Hepatocyte (in vitro differentiated cells): ENCODE measurements at regions not wholly inside any gene's neighbourhood (a gene's known extent, or its start where the extent isn't known, plus 50 kb on each side); places are given as distances from the start of the nearest gene placed in this dataset.
A peak's percentile ranks its signal among the peaks of the same experiment; 100 is the strongest.

Experiments used
- DNase-seq: peaks from one replicate; pipeline ENCODE4 v3.0.0-alpha.2; 2016; ENCODE audit warnings: low spot score
- H2AFZ ChIP-seq: fragments of 200-600 bp; sonication (generic); 2 replicates; pipeline ENCODE4 v1.6.0; 2016; ENCODE audit warnings: antibody characterized with exemption, mild to moderate bottlenecking
- H3K27ac ChIP-seq: fragments of 200-600 bp; sonication (generic); 2 replicates; pipeline ENCODE4 v1.5.1; 2016; ENCODE audit warnings: mild to moderate bottlenecking
- H3K27me3 ChIP-seq: fragments of 200-600 bp; sonication (generic); 2 replicates; pipeline ENCODE4 v1.6.1; 2016
- H3K36me3 ChIP-seq: fragments of 200-600 bp; sonication (generic); replicated peaks from 2 replicates; pipeline ENCODE4 v1.5.1; 2016; ENCODE audit warnings: low read depth; ENCODE audit not compliant: insufficient read depth
- H3K4me1 ChIP-seq: fragments of 200-600 bp; sonication (generic); 2 replicates; pipeline ENCODE4 v1.5.1; 2016; ENCODE audit warnings: mild to moderate bottlenecking, moderate library complexity; ENCODE audit not compliant: insufficient read depth
- H3K4me2 ChIP-seq: fragments of 200-600 bp; sonication (generic); 2 replicates; pipeline ENCODE4 v1.6.0; 2016
- H3K4me3 ChIP-seq: fragments of 200-600 bp; sonication (generic); 2 replicates; pipeline ENCODE4 v1.5.1; 2016; ENCODE audit warnings: mild to moderate bottlenecking
- H3K79me2 ChIP-seq: fragments of 200-600 bp; sonication (generic); 2 replicates; pipeline ENCODE4 v1.6.0; 2017; ENCODE audit warnings: mild to moderate bottlenecking
- H3K9me2 ChIP-seq: fragments of 200-600 bp; sonication (generic); replicated peaks from 2 replicates; pipeline ENCODE4 v1.6.0; 2017; ENCODE audit warnings: mild to moderate bottlenecking; ENCODE audit not compliant: insufficient read depth
- H3K9me3 ChIP-seq: fragments of 200-600 bp; sonication (generic); 2 replicates; pipeline ENCODE4 v1.5.1; 2016; ENCODE audit warnings: low read depth, mild to moderate bottlenecking
- H4K20me1 ChIP-seq: fragments of 200-600 bp; sonication (generic); 2 replicates; pipeline ENCODE4 v1.6.0; 2016; ENCODE audit warnings: mild to moderate bottlenecking; ENCODE audit not compliant: insufficient read depth, poor library complexity, severe bottlenecking
- CTCF ChIP-seq: fragments of 200-600 bp; sonication (generic); IDR thresholded peaks from 2 replicates; pipeline ENCODE4 v1.5.1; 2016; ENCODE audit warnings: antibody characterized with exemption, mild to moderate bottlenecking; ENCODE audit not compliant: poor library complexity
- EZH2 ChIP-seq: fragments of 200-600 bp; sonication (generic); IDR thresholded peaks from 2 replicates; pipeline ENCODE4 v1.6.1; 2016; ENCODE audit warnings: antibody characterized with exemption, mild to moderate bottlenecking, borderline replicate concordance
- EZH2phosphoT487 ChIP-seq: fragments of 200-600 bp; sonication (generic); IDR thresholded peaks from one replicate; pipeline ENCODE4 v1.6.1; 2018; ENCODE audit warnings: antibody characterized with exemption, mild to moderate bottlenecking, low read depth, moderate library complexity; ENCODE audit not compliant: unreplicated experiment, severe bottlenecking
- WGBS: methylation state at CpG from one replicate; pipeline ENCODE4 v1.1.6; 2016; ENCODE audit warnings: low lambda C conversion rate; ENCODE audit errors: missing lambda C conversion rate; 5-methylcytosine and 5-hydroxymethylcytosine counted together

DNA sequence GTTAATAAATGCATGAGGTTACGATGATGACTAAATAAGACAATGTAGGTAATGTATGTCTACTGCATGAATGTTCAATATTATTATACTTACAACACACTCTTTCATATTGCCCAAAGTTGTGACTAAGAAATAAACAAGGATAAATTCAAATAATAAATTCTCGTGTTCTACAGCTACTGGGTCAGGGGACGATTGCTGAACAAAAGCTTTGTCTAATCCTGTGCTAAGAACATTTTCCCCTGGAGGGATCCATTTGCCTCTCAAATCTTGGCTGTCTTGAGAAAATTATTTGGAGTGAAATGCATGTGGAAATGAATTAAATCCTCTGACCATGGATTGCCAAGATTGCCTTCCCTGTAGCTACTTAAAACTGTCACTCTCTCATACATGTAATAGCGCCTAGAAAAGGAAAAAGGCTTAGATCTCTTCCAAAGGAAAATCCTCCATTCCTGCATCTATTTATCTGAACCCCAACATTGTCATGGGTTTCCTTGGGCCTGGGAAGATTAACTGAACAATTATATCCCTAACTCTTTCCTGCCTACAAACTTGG, 893.8 kb upstream of the ACO1 start:
- H3K4me1 ChIP-seq, result no peaks in the 10 kb centered on the region
- no peaks in the 10 kb centered on the region for H3K9me3 ChIP-seq

DNA sequence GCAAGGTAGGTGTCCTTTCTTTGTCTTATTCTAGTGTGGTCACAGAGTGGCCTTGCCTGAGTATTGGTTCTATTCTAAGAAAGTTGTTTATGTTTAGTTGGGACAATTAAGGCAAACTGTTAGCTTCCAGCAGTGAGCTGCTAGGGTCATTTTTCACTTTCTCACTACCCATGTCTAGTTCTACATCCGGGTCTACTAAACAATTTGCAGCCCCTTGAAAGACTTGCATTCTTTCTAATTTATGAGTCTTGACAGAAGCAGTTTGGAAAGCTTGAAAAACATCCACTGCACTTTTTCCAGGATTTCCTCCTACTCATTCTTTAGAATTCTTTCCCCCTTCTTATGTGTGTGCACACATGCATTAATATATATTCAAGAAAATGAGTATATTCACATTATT, 892.2 kb upstream of the ACO1 start:
- 50% methylated on average over 1 of the region's 1 CpG for WGBS
- Histone ChIP-seq H3K9me2 (no peaks in the 10 kb centered on the region), H3K27me3 (no peaks in the 10 kb centered on the region), H3K27ac (no peak overlapping the region), H3K9me3 (no peaks in the 10 kb centered on the region), H3K79me2 (no peaks in the 10 kb centered on the region), H2AFZ (no peak overlapping the region), H3K4me2 (no peak overlapping the region), H3K36me3 (no peaks in the 10 kb centered on the region), H3K4me1 (no peaks in the 10 kb centered on the region), H3K4me3 (no peak overlapping the region), H4K20me1 (no peaks in the 10 kb centered on the region)
- TF ChIP-seq EZH2 (no peak), CTCF (no peak), EZH2phosphoT487 (no peak)
- DNase-seq, result no peak

More for the DNA sequence above, 893.8 kb upstream of the ACO1 start:
- no peaks in the 10 kb centered on the region for H3K27me3 ChIP-seq
- H3K4me2 ChIP-seq, result no peak overlapping the region
- no peak overlapping the region for H3K4me3 ChIP-seq
- DNase-seq, result no peak
- H3K79me2 ChIP-seq, result no peaks in the 10 kb centered on the region
- H2AFZ ChIP-seq, result no peak overlapping the region
- H4K20me1 ChIP-seq, result no peaks in the 10 kb centered on the region
- TF ChIP-seq EZH2phosphoT487, result no peak
- no peaks in the 10 kb centered on the region for H3K9me2 ChIP-seq
- no peak overlapping the region for H3K27ac ChIP-seq
- WGBS, result 83% methylated on average over 4 of the region's 4 CpGs
- no peaks in the 10 kb centered on the region for H3K36me3 ChIP-seq

- H3K27me3 ChIP-seq, result no peaks in the 10 kb centered on the region
- H3K79me2 ChIP-seq, result no peaks in the 10 kb centered on the region
- H4K20me1 ChIP-seq, result no peaks in the 10 kb centered on the region
- H3K4me1 ChIP-seq, result no peaks in the 10 kb centered on the region
- no peaks in the 10 kb centered on the region for H3K9me3 ChIP-seq
- no peak overlapping the region for H2AFZ ChIP-seq
- no peak for TF ChIP-seq EZH2
- no peak for TF ChIP-seq EZH2phosphoT487
- TF ChIP-seq CTCF, result no peak
- 91% methylated on average over 1 of the region's 1 CpG for WGBS
- H3K4me3 ChIP-seq, result no peak overlapping the region
- H3K9me2 ChIP-seq, result no peaks in the 10 kb centered on the region
- no peak overlapping the region for H3K27ac ChIP-seq
- H3K4me2 ChIP-seq, result no peak overlapping the region
- no peak for DNase-seq
- no peaks in the 10 kb centered on the region for H3K36me3 ChIP-seq
Measured at GRCh38 chr9:31500422-31500821, 884.0 kb upstream of the ACO1 start.

DNA sequence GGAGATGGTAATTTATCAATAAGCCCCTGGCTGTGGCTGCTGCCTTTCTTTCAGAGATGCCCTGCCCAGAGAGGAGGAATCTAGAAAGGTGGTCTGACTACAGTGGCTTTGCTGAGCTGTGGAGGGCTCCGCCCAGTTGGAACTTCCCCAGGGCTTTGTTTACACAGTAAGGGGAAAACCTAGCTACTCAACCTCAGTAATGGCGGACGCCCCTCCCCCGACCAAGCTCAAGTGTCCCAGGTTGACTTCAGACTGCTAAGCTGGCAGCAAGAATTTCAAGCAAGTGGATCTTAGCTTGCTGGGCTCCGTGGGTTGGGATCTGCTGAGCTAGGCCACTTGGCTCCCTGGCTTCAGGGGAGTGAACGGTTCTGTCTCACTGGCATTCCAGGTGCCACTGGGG, 865.4 kb upstream of the ACO1 start:
- no peaks in the 10 kb centered on the region for H3K79me2 ChIP-seq
- TF ChIP-seq CTCF (no peak), EZH2phosphoT487 (no peak), EZH2 (no peak)
- H2AFZ ChIP-seq, result no peak overlapping the region
- no peaks in the 10 kb centered on the region for H3K4me1 ChIP-seq
- H3K27ac ChIP-seq, result no peak overlapping the region
- no peak overlapping the region for H3K4me2 ChIP-seq
- no peaks in the 10 kb centered on the region for H4K20me1 ChIP-seq
- H3K9me2 ChIP-seq, result no peaks in the 10 kb centered on the region
- no peaks in the 10 kb centered on the region for H3K9me3 ChIP-seq
- no peak overlapping the region for H3K4me3 ChIP-seq
- no peaks in the 10 kb centered on the region for H3K36me3 ChIP-seq
- H3K27me3 ChIP-seq, result no peaks in the 10 kb centered on the region
- WGBS, result 83% methylated on average over 6 of the region's 6 CpGs
- DNase-seq, result peak; percentile 39
